ENCODE measurements at regions not wholly inside any gene's neighbourhood (a gene's known extent, or its start where the extent isn't known, plus 50 kb on each side); places are given as distances from the start of the nearest gene placed in this dataset.

DNA sequence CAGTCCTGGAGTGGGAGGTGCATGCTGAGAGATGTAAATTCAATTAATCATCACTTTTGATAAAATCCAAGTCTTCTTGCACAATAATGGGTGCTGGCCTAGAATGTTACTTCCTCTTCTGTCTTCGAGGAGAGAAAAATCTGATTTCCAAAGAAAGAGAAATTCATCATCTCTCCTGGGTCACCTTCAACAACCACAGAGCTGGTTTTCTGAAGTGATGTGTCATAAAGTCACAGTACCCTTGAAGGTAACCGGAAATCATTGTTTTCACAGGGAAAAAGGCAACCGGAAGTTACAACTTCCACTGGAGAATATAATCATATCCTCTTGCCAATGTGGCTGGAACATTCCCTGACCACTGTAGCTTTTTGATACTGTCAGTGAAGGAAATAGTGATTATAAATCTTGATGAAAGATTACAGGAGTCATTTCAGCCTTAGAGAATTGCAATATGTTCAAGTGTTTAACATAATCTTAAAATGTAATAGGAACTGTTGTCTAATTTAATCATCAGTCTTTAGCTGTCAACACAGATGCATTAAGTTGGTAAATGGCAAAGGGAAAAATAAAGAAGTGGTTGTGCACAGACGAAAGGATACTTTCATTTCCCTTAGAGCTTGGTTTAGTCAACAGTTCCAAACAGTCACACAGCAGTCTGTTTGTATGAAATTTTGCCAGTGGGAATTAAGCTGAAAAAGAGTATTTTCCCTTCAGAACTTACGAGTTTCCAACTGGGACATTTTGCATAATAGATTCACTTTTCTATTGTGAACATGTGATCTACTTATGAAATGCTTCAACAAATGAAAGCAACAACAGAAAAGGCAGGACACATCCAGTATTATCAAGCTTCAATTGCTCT, 106.5 kb upstream of the SLC4A7 start:
- no peak for DNase-seq

DNA sequence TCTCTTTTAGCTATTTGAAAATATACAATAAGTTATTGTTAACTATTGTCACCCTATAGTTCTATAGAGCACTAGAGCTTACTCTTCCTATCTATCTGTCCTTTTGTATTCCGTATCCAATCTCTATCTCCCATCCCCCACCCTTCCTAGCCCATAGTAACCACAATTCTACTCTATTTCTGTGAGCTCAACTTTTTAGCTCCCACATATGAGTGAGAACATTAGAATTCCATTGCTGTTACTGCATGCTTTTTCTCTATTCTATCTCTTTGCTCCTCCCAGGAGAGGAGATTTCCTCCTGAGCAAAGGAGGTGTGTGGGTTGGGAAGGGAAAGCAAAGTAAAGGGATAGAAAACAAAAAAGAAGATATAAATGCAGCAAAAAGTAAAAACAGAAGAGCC, 105.6 kb upstream of the SLC4A7 start:
- no peak for DNase-seq

DNA sequence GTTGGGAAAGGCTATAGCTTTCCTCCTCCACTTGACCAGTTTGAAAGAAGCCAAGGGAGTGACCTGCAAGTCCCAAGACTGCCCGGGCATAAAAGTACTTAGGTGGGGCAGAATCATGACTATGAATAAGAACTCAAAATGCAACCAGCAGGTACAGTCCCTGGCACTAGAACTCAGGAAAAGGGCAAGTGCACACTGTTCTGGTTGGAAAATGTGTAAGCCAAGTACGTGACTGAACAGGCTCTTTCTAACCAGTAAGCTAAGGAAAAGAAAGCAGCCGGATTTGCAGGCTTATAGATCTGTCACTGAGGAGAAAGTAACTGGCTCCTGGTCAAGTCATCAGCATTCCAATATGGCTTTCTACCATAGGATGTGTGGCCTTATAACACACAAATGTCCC, 101.2 kb upstream of the SLC4A7 start:
- DNase-seq, result no peak

DNA sequence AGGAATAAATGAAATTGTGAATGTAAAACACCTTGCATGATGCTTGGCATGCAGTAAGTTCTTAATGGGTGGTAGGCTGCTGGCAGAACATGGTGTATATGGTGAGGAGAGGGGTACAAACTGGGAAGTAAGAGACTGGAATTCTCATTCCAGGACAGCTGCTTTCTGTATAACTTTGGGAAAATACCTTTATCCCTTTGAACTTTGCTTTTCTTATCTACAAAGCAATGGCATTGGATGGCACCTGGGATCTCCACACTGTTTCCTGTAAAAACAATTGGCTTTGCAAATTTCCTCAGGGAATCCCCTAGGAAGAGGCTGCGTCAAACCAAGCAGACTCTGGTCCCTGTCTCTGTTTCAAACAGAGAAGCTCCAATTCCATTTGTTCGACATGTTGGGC, 100.7 kb upstream of the SLC4A7 start:
- DNase-seq, result no peak

DNA sequence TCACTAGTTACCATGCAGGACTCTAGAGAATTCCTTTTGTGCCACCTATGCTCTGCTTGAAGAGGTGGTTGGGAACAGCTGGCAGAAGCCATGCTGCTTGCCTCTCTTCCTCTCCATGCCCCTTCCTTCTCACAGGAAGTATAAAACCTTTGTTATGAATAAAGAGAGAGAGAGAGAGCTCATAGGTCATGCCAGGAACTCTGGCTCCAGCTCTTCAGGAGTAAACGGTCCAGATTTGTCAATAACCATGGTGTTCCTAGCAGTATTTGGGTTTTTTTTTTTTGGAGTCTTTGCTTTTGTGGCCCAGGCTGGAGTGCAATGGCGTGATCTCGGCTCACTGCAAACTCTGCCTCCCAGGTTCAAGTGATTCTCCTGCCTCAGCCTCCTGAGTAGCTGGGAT, 97.7 kb upstream of the SLC4A7 start:
- no peak for DNase-seq

GRCh38 chr3:27578032-27578431, 93.8 kb upstream of the SLC4A7 start:
- no peak for DNase-seq

DNA sequence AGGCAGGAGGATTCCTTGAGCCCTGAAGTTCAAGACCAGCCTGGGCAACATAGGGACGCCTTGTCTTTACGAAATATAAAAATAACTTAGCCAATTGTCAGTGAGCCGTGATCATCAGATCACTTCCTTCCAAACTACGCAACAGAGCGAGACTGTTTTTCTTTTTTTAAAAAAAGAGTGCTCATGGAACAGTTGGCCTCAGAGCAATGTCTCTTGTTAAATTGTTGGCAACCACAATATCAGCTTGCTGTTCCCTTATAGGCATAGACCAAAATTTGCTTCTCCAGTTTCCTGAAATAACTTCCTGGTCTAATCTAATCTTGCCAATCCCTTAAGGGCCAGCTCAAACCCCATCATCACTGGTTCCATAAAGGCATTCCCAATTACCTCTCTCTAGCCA, 93.3 kb upstream of the SLC4A7 start:
- no peak for DNase-seq

GRCh38 chr3:27576171-27576570, 92.0 kb upstream of the SLC4A7 start:
- no peak for DNase-seq

GRCh38 chr3:27575499-27575898, 91.3 kb upstream of the SLC4A7 start:
- no peak for DNase-seq

GRCh38 chr3:27574438-27574795, 90.2 kb upstream of the SLC4A7 start:
- DNase-seq, result no peak

GRCh38 chr3:27573780-27574437, 89.7 kb upstream of the SLC4A7 start:
- no peak for DNase-seq

DNA sequence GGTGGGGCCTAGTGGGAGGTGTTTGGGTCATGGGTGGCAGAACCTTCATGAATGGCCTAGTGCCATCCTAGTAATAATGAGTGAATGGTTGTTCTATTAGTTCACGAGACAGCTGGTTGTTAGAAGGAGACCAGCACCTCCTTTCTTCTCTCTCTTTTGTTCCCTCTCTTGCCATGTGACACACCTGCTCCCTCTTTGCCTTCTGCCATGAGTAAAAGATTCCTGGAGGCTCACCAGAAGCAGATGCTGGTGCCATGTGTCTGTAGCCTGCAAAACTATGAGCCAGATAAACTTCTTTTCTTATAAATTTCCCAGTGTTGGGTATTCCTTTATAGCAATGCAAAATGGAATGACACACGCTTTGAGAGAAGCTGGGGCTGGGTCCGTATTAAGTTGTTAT, 89.0 kb upstream of the SLC4A7 start:
- no peak for DNase-seq

- no peak for DNase-seq
Measured at GRCh38 chr3:27571345-27571744, 87.2 kb upstream of the SLC4A7 start.

- DNase-seq, result peak; percentile 61
Measured at GRCh38 chr3:27570421-27571106, 86.4 kb upstream of the SLC4A7 start.

DNA sequence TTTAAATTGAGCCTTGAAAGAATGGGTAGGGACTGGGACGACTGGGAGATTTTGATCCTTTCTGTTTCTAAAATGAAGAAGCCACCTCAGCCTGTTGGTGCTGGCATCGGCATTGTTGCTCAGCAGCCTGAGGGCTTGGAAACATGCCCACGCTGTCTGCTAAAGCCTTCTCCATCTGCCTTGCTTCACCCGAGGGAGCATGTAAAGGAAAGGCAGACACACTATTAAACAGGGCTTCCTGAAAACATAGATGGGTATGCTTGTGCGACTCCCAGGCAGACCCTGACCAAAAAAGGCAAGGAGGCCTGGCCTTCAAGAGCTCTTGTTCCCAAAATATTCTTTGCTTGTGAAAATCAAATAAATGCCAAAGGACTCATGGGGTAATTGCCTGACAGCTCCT, 84.2 kb upstream of the SLC4A7 start:
- peak; percentile 39 for DNase-seq

DNA sequence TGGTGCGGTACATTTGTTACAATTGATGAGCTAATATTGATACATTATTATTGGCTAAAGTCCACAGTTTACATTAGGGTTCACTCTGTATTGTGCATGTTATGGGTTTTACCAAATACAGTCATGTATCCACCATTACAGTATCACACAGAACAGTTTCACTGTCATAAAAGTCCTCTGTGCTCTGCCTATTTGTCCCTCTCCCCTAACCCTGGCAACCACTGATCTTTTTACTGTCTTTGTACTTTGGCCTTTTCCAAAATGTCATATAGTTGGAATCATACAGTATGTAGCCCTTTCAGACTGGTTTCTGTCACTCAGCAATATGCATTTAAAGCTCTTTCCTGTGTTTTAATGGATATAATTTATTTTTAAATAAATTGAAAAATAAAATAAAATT, 83.1 kb upstream of the SLC4A7 start:
- no peak for DNase-seq

DNA sequence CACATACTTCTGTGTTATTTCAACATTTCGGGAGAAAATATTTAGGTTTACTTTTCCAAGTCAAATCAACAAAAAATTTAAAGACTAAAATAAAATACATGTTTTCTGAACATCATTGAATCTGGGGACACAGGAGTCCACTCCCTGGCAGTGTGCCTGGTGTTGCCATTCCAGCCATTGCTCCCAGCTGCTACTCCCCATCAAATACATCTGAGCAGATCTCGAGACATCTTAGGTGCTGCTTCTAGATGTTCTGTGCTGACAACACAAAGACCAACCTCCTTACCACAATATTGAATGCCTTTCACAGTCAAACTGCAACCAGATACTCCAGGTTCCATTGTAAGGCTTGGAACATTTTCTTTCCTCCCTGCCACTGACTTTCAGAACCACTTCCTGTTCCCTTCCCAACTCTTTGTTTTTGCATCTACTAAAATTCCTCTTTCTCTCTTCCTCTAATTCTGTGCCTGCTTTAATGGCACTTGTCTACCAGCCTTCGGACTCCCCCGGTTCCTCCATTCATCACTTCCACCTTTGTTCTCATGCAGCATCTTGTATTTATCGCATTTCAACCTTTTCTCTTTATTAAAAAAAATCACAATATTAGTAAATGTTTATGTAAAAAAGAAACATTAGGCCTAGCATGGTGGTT, 81.1 kb upstream of the SLC4A7 start:
- DNase-seq, result no peak

GRCh38 chr3:27561576-27561975, 77.4 kb upstream of the SLC4A7 start:
- DNase-seq, result no peak

DNA sequence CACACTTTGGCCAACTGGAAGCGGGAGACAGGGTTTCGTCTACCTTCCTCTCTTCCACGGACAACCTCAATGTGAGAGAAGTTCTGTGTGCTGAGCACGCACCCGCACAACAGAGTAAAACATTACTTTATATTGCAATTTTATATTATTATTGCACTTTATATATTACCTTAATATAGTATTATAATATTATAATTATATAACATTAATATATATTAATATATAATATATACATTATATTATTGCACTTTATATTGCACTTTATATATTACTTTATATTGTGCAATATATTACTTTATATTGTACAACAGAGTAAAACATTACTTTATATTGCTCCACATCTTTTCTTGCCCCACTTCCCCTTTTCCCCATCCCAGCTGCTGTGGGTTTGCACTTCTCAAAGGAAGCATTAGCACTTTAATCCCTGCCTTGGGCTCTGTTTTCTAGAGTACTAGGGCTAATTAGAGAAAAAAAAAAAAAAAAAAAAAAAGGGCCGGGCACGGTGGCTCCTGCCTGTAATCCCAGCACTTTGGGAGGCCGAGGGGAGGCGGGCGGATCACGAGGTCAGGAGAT, 76.4 kb upstream of the SLC4A7 start:
- no peak for DNase-seq

DNA sequence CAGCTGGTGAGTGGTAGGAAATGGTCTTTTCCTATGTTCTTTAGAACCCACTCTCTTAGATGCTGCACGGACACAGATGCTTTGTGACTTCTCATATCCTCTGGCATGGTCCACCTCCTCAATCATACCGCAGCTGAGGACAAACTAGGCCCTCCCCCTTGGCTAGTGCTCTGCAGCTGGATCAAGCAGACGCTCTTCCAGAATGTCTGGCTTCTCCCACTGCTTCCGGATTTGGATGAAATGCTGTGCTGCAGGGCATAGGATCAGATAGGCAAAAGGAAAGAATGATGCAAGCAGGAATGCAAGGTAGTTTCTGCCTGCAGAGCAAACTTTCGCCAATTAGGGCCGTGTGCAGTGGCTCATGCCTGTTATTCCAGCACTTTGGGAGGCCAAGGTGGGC, 75.7 kb upstream of the SLC4A7 start:
- DNase-seq, result peak; percentile 84

DNA sequence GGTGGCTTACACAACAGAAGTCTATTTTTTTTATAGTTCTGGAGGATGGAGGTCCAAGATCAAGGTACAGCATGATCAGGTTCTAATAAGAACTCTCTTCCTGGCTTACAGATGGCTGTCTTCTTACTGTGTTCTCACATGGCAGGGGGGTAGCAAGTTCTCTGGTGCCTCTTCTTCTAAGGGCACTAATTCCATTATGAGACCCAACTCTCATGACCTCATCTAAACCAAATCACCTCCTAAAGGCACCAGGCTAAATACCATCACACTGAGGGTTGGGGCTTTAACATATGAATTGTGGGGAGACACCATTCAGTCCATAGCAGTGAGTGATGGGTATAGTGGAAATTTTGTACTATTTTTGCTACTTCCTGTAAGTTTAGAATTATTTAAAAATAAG, 75.2 kb upstream of the SLC4A7 start:
- DNase-seq, result no peak

GRCh38 chr3:27557411-27557810, 73.2 kb upstream of the SLC4A7 start:
- DNase-seq, result peak; percentile 32

Measured in muscle of arm (tissue), 1 donor.